ENCODE measurements at regions not wholly inside any gene's neighbourhood (a gene's known extent, or its start where the extent isn't known, plus 50 kb on each side); places are given as distances from the start of the nearest gene placed in this dataset.

GRCh38 chr2:215644233-215644897 lies 208.5 kb upstream of the FN1 start:
- H3K4me2 ChIP-seq (ENCODE audit: low read length), result no peak overlapping the region
- no peak overlapping the region for H3K27ac ChIP-seq (ENCODE audit: low read depth, low read length)
- H3K36me3 ChIP-seq (ENCODE audit: control insufficient read depth, low read length), result no peaks in the 10 kb centered on the region
- H3K9me3 ChIP-seq (ENCODE audit: control insufficient read depth, insufficient read depth, low read length), result no peaks in the 10 kb centered on the region
- H3K4me3 ChIP-seq (ENCODE audit: low read length), result no peak overlapping the region
- no peaks in the 10 kb centered on the region for H3F3A ChIP-seq (ENCODE audit: control insufficient read depth, insufficient read depth)
- TF ChIP-seq EZH2phosphoT487 (IDR thresholded peaks at IDR 0.05; ENCODE audit: borderline replicate concordance, low read length) (no peak), CTCF (IDR thresholded peaks at IDR 0.05; ENCODE audit: low read depth, low read length, poor library complexity, severe bottlenecking) (no peak)
- H4K20me1 ChIP-seq (ENCODE audit: control insufficient read depth, insufficient read depth, low read depth, low read length), result no peaks in the 10 kb centered on the region
- H3K27me3 ChIP-seq (ENCODE audit: control insufficient read depth, low read length), result no peaks in the 10 kb centered on the region
- no peaks in the 10 kb centered on the region for H3K9me2 ChIP-seq (replicated peaks; ENCODE audit: control insufficient read depth, low read length)
- H3K4me1 ChIP-seq (ENCODE audit: control insufficient read depth, low read length), result no peaks in the 10 kb centered on the region
- no peaks in the 10 kb centered on the region for H3K79me2 ChIP-seq (ENCODE audit: control insufficient read depth, low read length)

- Histone ChIP-seq H3K79me2 (ENCODE audit: control insufficient read depth, low read length) (no peaks in the 10 kb centered on the region), H3K4me2 (ENCODE audit: low read length) (no peak overlapping the region), H3F3A (ENCODE audit: control insufficient read depth, insufficient read depth) (no peaks in the 10 kb centered on the region), H3K4me1 (ENCODE audit: control insufficient read depth, low read length) (no peaks in the 10 kb centered on the region), H3K27ac (ENCODE audit: low read depth, low read length) (no peak overlapping the region), H3K9me3 (ENCODE audit: control insufficient read depth, insufficient read depth, low read length) (no peaks in the 10 kb centered on the region), H3K9me2 (replicated peaks; ENCODE audit: control insufficient read depth, low read length) (no peaks in the 10 kb centered on the region), H4K20me1 (ENCODE audit: control insufficient read depth, insufficient read depth, low read depth, low read length) (no peaks in the 10 kb centered on the region), H3K4me3 (ENCODE audit: low read length) (no peak overlapping the region), H3K27me3 (ENCODE audit: control insufficient read depth, low read length) (no peaks in the 10 kb centered on the region), H3K36me3 (ENCODE audit: control insufficient read depth, low read length) (no peaks in the 10 kb centered on the region)
- TF ChIP-seq CTCF (IDR thresholded peaks at IDR 0.05; ENCODE audit: low read depth, low read length, poor library complexity, severe bottlenecking) (no peak), EZH2phosphoT487 (IDR thresholded peaks at IDR 0.05; ENCODE audit: borderline replicate concordance, low read length) (no peak)
Observed at GRCh38 chr2:215638687-215639086, 202.8 kb upstream of the FN1 start.

GRCh38 chr2:215637651-215638050 lies 201.8 kb upstream of the FN1 start:
- Histone ChIP-seq H3K4me1 (ENCODE audit: control insufficient read depth, low read length) (no peaks in the 10 kb centered on the region), H3K27me3 (ENCODE audit: control insufficient read depth, low read length) (no peaks in the 10 kb centered on the region), H3K27ac (ENCODE audit: low read depth, low read length) (no peak overlapping the region), H3K9me2 (replicated peaks; ENCODE audit: control insufficient read depth, low read length) (no peaks in the 10 kb centered on the region), H4K20me1 (ENCODE audit: control insufficient read depth, insufficient read depth, low read depth, low read length) (no peaks in the 10 kb centered on the region), H3K4me3 (ENCODE audit: low read length) (no peak overlapping the region), H3K36me3 (ENCODE audit: control insufficient read depth, low read length) (no peaks in the 10 kb centered on the region), H3F3A (ENCODE audit: control insufficient read depth, insufficient read depth) (no peaks in the 10 kb centered on the region), H3K9me3 (ENCODE audit: control insufficient read depth, insufficient read depth, low read length) (no peaks in the 10 kb centered on the region), H3K4me2 (ENCODE audit: low read length) (no peak overlapping the region), H3K79me2 (ENCODE audit: control insufficient read depth, low read length) (no peaks in the 10 kb centered on the region)
- TF ChIP-seq CTCF (IDR thresholded peaks at IDR 0.05; ENCODE audit: low read depth, low read length, poor library complexity, severe bottlenecking) (no peak), EZH2phosphoT487 (IDR thresholded peaks at IDR 0.05; ENCODE audit: borderline replicate concordance, low read length) (no peak)

Data from DOHH2 (cell line).